GM12864 (cell line): ENCODE measurements at regions not wholly inside any gene's neighbourhood (a gene's known extent, or its start where the extent isn't known, plus 50 kb on each side); places are given as distances from the start of the nearest gene placed in this dataset.

ENCODE experiments used
- DNase-seq: peaks from one replicate; pipeline ENCODE4 v3.0.0-alpha.2; 2011; ENCODE audit warnings: low read depth
- H3K4me3 ChIP-seq: 2 replicates; pipeline ENCODE4 v1.5.1; 2011; ENCODE audit warnings: mild to moderate bottlenecking, low read depth, low read length, control low read depth
- TF ChIP-seq, protein P1 (sequence below): IDR thresholded peaks from 2 replicates; pipeline ENCODE4 v1.5.1; 2011; ENCODE audit warnings: low read depth, mild to moderate bottlenecking, moderate library complexity, low read length, control low read depth, inconsistent platforms; ENCODE audit errors: missing control alignments

DNA sequence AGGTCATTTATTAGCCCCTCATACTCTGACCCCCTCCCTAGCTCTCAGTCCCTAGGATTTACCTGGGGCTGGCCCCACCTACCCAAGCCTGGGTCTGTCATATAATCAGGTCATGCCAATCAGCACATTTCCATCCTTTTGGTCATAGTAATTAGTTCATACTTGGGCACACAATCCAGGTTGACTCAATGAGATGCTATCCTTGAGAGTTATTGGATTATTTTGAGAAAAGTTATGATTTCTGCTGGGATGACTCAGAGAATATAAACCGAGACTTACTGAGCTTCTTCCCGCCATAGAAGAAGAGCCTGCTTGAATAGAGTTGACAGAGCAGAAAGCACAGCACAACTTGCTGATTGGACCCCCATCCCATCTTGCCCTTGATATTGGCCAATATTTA lies 331.5 kb downstream of the CBLN1 start:
- H3K4me3 ChIP-seq = no peak overlapping the region
- DNase-seq = no peak
- TF ChIP-seq, protein P1, sequence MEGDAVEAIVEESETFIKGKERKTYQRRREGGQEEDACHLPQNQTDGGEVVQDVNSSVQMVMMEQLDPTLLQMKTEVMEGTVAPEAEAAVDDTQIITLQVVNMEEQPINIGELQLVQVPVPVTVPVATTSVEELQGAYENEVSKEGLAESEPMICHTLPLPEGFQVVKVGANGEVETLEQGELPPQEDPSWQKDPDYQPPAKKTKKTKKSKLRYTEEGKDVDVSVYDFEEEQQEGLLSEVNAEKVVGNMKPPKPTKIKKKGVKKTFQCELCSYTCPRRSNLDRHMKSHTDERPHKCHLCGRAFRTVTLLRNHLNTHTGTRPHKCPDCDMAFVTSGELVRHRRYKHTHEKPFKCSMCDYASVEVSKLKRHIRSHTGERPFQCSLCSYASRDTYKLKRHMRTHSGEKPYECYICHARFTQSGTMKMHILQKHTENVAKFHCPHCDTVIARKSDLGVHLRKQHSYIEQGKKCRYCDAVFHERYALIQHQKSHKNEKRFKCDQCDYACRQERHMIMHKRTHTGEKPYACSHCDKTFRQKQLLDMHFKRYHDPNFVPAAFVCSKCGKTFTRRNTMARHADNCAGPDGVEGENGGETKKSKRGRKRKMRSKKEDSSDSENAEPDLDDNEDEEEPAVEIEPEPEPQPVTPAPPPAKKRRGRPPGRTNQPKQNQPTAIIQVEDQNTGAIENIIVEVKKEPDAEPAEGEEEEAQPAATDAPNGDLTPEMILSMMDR = no peak

- TF ChIP-seq, protein P1 = no peak
- no peak for DNase-seq
- no peak overlapping the region for H3K4me3 ChIP-seq
Observed at GRCh38 chr16:48949636-48950035, 332.0 kb downstream of the CBLN1 start.

DNA sequence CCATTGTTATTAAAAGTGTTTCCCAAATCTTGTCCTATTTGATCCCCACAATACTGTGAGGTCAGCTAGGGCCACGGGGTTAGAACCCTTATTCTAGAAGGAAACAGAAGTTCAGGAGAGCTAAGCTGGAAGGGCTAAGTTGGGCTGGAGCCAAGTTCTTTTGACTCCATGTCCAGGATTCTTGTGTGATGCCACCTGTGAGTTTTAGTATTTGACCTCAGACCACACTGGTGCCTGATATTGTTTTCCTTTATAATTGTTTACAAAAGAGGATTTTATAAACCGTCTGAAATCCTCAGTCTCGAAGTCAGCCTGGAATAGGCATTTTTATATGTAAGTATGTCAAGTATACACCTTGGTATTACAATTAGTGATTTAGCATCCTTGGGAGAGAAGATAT lies 332.7 kb downstream of the CBLN1 start:
- TF ChIP-seq, protein P1 = no peak
- no peak for DNase-seq
- H3K4me3 ChIP-seq = no peak overlapping the region

DNA sequence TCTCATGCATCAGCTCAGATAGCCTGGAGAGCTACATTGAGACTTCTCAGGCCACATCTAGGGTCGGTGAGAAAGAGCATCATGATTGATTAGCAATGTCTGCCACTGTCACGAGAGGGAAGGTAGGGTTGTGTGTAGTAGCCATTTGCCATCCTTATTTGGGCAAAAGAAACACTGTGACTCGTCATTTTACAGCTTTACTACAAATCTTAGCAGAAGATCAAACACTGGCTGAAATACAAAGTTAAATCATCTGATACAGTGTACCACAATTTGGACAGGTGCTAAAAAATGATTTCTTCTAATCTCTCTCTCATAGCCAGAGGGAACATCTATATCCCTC lies 334.3 kb downstream of the CBLN1 start:
- no peak overlapping the region for H3K4me3 ChIP-seq
- TF ChIP-seq, protein P1 = no peak
- no peak for DNase-seq

DNA sequence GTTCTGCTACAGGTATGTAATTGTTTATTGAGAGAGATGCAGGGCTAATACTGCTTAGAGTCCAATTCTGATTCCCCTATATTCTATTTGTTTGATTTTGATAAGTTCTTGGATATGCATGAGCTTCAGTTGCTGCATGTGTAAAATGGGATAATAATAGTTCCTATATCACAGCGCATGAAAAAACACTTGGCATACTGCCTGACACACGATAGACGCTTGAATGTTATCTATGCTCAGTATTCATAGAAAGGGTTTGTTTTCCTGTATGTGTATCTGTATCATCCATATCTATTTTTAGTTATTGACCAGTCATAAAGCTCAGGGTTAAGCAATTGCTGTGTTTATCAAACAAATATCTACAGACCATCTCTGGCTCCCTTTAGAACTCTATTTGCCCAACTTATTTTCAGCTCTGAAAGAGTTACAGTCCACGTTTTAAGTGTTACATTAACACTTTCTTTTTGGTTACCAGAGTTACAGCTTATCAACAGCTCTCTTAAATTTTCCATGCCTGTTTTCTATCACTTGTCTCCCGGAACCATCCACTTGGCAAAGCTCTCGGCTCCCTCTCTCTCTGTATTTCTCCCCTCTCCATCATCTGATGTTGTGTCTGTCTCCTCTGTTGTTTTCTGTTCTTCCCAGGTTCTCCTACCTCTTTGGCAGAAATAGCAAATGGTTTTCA lies 334.8 kb downstream of the CBLN1 start:
- TF ChIP-seq, protein P1 = no peak
- no peak overlapping the region for H3K4me3 ChIP-seq
- no peak for DNase-seq

DNA sequence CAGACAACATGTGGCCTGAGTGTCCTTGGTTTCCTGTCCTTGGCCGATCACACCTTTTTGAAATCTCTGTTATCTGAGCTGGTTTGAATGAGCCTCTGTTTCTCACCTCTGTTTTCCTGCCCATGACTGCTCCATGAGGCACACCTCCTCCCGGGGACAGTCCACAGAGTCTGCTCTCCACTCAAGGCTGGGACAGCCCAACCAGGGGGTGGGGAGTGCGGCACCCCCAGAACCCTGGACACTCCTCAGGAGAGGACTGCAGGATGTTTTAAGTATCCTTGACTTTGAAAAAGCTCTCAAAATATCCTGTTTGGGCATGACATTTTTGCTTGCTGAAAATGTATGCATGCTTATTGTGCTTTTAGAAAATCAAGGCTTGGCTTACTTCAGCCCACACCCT lies 333.0 kb upstream of the N4BP1 start:
- DNase-seq = no peak
- TF ChIP-seq, protein P1 = no peak
- H3K4me3 ChIP-seq = no peak overlapping the region

- DNase-seq = no peak
- TF ChIP-seq, protein P1 = no peak
- H3K4me3 ChIP-seq = no peak overlapping the region
Observed at GRCh38 chr16:48936811-48937210, 326.8 kb upstream of the N4BP1 start.
